ENCODE measurements at regions not wholly inside any gene's neighbourhood (a gene's known extent, or its start where the extent isn't known, plus 50 kb on each side); places are given as distances from the start of the nearest gene placed in this dataset.
"Not testable (repeated sequence)": the region's sequence is repeated elsewhere in the genome, so short reads cannot be mapped to it uniquely, and the experiment has no call there.

DNA sequence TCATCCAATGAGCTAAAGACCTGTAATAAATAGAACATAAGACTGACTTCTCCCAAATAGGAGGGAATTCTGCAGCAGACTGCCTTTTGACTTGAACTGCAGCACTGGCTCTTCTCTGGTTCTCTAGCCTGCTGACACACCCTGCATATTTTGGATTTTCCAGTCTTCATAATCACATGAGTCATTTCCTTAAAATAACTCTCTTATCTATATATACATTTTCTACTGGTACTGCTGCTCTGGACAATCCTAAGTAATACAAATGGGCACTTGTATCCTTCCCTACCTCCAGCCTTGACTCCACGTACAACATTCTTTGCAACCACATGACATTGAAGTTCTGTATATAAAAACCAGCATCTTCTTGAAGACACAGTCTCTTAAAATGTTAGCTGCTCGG is 429.4 kb upstream of the TMPRSS15 start:
- TF ChIP-seq CTCF (IDR thresholded peaks at IDR 0.05; ENCODE audit: borderline replicate concordance, control extremely low read depth, extremely low read depth, insufficient read depth, missing control alignments) = no peak
- no peak for DNase-seq (ENCODE audit: low spot score)
- in situ Hi-C loops (cut with MboI; ENCODE audit: low sequenced_read_pairs, unreplicated experiment) = no loop called here

GRCh38 chr21:18834121-18834520 is 430.5 kb upstream of the TMPRSS15 start:
- DNase-seq (ENCODE audit: low spot score); in situ Hi-C loops (cut with MboI; ENCODE audit: low sequenced_read_pairs, unreplicated experiment): not testable (repeated sequence)

DNA sequence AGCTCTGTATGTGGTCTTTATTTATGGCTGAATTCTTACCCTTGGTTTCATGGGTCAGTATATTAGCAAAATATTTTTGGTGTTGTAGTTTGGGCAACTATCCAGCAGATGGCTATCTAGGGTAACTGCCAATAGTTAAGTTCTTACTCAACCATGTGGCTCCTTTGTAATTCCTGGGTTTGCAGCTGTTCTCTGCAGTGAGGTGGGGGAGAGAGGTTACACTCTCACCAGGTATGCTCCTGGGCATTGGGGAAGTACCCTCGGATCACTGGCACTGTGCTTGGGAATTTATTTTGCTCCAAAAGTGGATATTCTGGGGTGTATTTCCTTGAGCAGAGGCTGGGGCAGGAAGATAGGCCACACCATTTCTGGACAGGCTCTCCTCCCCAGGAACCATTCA is 436.7 kb upstream of the TMPRSS15 start:
- in situ Hi-C loops (cut with MboI; ENCODE audit: low sequenced_read_pairs, unreplicated experiment) = no loop called here
- no peak for DNase-seq (ENCODE audit: low spot score)
- no peak for TF ChIP-seq CTCF (IDR thresholded peaks at IDR 0.05; ENCODE audit: borderline replicate concordance, control extremely low read depth, extremely low read depth, insufficient read depth, missing control alignments)

DNA sequence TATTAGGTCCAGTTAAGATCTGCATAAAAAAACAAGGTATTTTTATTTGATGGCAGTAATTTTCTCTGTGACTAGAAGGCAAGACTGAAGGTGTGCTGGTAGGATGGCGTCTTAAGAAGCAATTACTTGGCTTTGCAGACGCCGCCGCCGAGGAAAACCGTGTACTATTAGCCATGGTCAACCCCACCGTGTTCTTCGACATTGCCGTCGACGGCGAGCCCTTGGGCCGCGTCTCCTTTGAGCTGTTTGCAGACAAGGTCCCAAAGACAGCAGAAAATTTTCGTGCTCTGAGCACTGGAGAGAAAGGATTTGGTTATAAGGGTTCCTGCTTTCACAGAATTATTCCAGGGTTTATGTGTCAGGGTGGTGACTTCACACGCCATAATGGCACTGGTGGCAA is 454.0 kb upstream of the TMPRSS15 start:
- in situ Hi-C loops (cut with MboI; ENCODE audit: low sequenced_read_pairs, unreplicated experiment); DNase-seq (ENCODE audit: low spot score): not testable (repeated sequence)

GRCh38 chr21:18869104-18869503 is 465.5 kb upstream of the TMPRSS15 start:
- in situ Hi-C loops (cut with MboI; ENCODE audit: low sequenced_read_pairs, unreplicated experiment) = no loop called here
- DNase-seq (ENCODE audit: low spot score) = no peak
- TF ChIP-seq CTCF (IDR thresholded peaks at IDR 0.05; ENCODE audit: borderline replicate concordance, control extremely low read depth, extremely low read depth, insufficient read depth, missing control alignments) = no peak

DNA sequence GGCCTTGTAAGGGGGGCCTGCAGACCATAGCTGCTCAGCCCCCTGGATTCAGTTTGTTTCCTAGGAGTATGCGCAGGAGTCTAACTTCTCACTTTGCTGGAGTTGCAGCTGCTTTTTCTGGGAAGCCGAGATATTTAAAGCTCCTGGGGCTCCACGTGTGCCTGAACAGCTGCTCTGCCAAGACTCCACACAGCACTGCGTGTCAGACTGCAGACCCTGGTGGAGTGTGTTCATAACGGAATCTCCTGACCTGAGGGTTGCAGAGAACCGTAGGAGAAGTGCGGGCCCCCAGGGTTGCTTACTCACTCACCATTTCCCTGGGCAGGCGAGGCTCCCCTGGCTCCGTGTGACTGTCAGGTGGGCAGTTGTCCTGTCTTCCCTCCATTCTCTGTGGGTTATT is 474.3 kb upstream of the TMPRSS15 start:
- in situ Hi-C loops (cut with MboI; ENCODE audit: low sequenced_read_pairs, unreplicated experiment) = no loop called here
- DNase-seq (ENCODE audit: low spot score) = no peak
- TF ChIP-seq CTCF (IDR thresholded peaks at IDR 0.05; ENCODE audit: borderline replicate concordance, control extremely low read depth, extremely low read depth, insufficient read depth, missing control alignments) = no peak

DNA sequence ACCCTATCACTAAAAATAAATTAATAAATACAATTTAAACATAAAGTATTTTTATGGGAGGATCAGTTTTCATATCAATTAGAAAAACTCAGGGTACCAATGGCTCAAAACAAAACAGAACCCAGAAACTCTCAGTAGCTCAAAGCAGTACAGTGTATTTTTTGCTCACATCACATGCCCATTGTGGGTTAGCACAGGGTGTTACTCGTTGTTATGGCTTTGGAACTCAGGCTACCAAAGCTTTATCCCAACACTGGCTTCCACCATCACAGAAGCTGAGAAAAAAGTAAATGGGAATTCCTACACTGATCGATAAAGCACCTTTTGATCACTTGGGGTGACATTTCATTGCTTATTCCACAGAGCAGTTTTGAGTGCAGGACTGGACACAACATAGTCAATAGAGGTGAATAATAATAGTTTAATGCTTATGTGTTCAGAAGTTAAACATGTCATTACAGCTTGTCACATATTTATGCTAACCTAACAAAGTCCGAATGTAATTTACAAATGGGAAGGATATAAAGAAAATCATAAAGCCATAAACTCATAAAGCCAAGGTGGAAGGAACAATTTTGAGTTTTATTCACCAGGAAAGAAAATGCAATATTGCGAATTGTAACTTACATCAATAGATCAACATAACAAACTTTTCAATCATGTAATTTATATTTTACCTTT is 484.5 kb upstream of the TMPRSS15 start:
- in situ Hi-C loops (cut with MboI; ENCODE audit: low sequenced_read_pairs, unreplicated experiment) = no loop called here
- no peak for DNase-seq (ENCODE audit: low spot score)
- TF ChIP-seq CTCF (IDR thresholded peaks at IDR 0.05; ENCODE audit: borderline replicate concordance, control extremely low read depth, extremely low read depth, insufficient read depth, missing control alignments) = no peak

DNA sequence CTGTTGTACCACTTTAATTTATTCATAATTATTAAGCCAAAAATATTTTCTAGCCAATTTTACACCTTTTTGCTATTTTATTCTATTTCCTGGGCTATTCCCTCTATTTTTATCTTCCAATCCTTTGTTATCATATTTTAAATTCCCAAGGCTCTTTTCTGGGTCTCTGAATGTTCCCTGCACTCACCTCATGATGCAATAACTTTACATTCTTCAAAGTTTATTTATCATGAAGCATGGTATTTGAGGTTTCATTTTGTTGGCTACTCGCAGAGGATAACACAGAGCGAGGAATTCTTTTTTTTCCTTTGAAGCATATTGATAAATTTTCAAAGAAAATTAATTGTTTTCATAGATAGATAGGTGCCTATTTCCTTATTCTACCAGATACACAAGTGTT is 489.8 kb upstream of the TMPRSS15 start:
- TF ChIP-seq CTCF (IDR thresholded peaks at IDR 0.05; ENCODE audit: borderline replicate concordance, control extremely low read depth, extremely low read depth, insufficient read depth, missing control alignments) = no peak
- DNase-seq (ENCODE audit: low spot score) = no peak
- in situ Hi-C loops (cut with MboI; ENCODE audit: low sequenced_read_pairs, unreplicated experiment) = no loop called here
